Right lung (tissue), 2 donors: ENCODE measurements at regions not wholly inside any gene's neighbourhood (a gene's known extent, or its start where the extent isn't known, plus 50 kb on each side); places are given as distances from the start of the nearest gene placed in this dataset.
"Not testable (repeated sequence)": the region's sequence is repeated elsewhere in the genome, so short reads cannot be mapped to it uniquely, and the experiment has no call there.

Source experiments
- DNase-seq, 2 donors: peaks; one replicate each; pipeline ENCODE4 v3.0.0-alpha.2; 2013

DNA sequence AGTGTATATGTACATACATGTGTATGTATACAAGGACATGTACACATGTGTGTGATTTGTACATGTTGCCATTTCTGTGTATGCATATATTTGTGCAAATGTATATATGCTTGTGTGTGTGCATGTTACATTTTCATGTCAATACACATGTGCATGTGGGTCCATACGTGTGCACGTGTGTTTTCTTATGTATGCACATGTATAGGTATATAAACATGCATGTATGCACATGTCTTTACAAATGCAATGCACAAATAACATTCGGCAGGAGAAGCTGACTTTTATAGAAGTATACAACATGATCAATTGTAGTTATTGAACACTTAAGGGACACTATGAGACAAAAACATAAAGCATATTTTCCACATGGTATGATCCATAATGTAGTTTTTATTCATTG is 307.4 kb upstream of the SEMA3C start:
- no peak for DNase-seq

DNA sequence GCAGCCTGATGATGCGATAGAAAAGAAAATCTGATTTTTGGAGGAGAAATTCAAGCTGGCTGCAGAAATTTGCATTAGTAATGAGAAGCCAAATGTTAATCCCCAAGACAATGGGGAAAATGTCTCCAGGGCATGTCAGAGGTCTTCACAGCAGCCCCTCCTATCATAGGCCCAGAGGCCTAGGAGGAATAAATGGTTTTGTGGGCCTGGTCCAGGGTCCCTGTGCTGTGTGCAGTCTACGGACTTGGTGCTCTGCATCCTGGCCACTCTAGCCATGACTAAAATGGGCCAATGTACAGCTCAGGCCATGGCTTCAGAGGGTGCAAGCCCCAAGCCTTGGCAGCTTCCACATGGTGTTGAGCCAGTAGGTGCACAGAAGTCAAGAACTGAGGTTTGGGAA is 303.8 kb upstream of the SEMA3C start:
- DNase-seq = not testable (repeated sequence)

DNA sequence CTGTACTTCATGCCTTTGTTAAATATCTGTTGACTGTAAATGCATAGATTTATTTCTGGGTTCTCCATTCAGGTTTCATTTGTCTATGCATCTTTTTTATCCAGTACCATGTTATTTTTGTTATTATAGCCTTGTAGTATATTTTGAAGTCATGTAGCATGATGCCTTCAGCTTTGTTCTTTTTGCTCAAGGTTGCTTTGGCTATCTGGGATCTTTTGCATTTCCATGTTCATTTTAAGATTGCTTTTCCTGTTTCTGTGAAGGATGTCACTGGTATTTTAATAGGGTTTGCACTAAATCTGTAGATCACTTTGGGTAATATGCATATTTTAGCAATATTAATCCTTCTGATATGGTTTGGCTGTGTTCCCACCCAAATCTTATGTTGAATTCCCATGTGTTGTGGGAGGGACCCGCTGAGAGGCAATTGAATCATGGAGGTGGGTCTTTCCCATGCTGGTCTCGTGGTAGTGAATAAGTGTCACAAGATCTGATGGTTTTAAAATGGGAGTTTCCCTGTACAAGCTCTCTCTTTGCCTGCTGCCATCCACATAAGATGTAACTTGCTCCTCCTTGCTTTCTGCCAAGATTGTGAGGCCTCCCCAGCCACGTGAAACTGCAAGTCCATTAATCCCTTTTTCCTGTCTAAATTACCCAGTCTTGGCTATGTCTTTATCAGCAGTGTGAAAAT is 302.8 kb upstream of the SEMA3C start:
- no peak for DNase-seq

DNA sequence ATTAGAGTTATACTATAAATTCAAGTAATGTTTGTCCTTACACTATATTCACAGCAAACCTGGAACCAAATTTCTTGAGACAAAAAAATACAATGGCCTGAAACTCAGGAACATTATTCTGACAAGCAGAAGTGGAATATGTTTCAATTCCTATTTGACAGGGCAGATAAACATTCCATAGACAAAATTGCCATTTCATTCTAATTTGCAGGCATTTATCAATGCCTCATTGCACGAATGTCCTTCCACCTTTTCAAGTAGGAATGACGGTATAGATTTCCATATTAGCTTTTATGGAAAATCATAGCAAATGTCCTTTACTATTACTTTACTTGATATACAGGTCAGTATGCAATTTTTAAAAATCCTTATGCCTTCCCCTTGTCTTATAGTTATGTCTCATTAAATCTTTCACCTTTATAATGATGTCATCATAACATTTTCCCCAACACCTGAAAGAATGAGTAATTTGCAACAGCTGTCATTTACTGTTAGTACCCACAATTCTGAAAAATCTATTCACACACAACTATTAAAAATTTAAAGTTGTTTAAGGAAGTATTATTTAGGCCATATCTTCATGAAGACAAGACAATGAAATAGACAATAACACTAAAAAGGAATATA is 299.7 kb upstream of the SEMA3C start:
- no peak for DNase-seq

DNA sequence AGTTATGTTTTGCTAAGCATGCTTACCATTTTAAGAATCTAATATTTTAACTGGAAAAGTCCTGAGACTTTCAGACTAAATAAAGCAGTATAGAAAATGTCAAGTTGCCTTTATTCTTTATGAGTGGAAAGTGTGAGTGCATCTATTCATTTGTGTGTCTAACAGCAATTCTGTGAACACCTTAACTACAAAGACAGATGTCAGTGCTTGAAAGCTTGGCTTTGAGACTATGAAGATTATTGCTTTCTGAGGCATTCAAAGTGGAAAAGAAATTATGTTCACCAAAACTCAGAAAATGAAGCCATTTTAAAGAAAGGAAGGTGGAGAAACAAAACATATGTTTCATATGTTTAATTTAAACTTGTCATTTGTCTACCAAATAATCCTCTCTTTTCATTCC is 294.5 kb upstream of the SEMA3C start:
- DNase-seq = no peak

DNA sequence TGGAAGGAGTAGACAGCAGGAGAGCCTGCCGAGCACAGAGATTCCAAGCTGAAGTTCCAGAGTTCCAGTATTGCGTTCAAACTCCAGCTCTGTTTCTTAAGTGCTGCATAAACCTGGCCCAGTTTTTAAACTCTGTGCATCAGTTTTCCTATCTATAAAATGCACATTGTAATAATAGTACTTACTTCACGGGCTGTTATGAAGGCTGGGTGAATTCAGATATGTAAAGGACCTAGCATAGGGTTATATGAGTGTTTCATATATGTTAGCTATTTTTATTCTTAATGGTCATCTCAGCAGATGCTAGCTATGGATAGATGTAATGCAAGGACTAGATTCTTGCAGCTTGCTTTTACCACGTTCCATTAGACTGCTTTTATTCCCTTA is 293.1 kb upstream of the SEMA3C start:
- no peak for DNase-seq

DNA sequence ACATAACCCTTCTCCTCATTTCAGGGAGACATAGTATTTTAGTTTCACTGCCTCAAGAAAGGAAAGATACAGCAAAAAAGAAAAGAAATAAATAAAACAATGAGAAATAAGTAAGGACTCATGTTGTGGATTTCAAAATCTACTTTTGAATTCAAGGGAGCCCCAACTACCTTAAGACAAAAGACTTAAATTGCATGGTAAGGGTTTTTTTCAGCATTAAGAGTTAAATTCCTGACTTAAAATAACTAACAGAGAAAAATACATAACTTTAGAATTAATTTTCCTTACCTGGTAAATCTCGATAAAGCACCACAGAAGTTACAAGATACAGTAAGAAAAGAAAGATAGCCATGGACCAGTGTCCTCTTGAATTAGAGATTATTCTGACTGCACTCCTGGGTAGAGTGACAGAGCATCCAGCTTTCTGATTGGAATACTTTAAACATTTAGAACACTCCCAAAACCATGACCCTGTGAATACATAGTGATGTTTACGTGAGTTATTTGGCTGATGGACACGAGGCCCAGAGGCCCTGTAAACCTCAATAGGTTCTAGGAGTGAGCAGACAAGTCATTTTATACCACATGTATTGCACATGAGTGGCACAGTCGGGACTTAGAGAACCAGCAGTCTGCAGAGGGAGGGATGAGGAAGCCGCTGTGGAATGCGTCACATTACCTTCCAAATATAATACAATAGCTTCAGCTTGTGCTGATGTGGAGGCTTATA is 292.5 kb upstream of the SEMA3C start:
- no peak for DNase-seq

DNA sequence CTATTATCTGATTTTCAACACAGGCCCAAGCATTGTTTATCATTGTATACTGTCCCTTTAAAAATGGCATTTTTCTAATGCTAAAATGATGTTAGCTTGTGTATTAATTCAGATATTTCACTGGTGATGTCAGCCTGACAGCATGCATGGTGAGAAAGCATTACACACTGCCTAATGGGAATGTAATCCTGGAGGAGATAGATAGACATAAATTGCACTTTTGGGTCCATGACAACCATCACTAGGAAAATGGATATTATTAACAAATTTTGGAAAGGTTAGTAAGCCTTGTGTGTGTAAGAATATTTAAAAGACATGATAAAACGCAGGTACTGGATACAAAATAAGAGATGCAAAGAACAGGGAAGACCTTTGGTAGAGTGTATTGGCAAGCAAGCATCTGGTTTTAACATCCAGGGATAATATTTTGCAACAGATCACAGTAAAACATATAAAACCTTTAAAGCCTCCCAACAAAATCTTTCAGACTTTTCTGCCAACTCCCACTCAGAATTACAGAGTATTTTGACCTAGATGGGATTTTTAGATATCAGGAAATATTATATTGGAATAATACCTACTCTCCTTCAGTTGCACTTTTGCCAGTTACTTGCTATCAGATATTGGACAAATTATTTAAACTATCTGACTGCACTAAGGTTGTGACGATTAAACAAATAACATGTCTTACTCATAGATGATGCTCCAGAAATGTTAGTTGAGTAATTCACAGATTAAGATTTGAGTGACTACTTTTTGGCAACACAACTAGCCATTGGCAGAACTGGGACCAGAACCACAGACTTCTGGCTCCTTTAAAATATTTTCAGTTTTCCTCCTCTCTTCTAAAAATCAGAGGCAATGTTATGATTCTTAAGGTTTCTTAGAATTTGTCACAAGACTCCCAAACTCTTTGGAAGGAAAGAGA is 291.6 kb upstream of the SEMA3C start:
- no peak for DNase-seq

DNA sequence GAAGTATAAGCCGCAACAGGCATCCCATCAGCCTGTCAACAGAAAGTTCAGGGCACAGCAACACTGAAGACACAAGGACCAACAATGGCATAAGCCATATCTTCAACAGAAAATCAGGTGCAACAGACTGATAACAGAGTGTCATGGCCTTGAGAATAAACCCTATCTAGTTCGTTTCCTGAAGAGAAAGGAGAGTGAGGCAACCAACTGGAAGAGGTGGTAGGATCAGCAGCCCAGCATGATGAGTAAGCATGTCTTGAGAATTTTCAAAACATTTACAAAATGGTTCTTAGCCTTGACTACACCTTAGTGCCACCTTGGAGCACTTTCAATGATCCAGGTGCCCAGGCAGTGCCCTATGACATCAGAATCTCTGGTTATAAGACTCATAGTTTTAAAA is 290.2 kb upstream of the SEMA3C start:
- no peak for DNase-seq

DNA sequence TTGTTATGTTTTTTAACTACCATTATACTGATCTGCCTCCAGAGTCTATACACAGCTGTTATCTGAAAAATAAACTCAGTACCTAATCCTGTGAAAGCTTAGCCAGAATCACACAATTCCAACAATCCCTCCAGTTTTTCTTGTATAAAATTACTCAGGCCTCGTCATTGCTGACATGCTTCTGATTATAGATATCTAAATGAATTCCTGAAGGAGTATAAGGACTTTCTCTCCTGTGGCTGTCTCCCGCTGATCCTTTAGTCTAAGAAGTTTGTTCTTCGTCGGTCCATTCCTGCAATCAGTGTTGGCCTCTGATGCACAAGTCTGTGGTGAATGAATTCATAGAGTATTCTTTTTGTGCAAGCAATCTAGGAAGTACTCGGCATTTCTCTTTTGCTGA is 288.9 kb upstream of the SEMA3C start:
- DNase-seq = no peak

DNA sequence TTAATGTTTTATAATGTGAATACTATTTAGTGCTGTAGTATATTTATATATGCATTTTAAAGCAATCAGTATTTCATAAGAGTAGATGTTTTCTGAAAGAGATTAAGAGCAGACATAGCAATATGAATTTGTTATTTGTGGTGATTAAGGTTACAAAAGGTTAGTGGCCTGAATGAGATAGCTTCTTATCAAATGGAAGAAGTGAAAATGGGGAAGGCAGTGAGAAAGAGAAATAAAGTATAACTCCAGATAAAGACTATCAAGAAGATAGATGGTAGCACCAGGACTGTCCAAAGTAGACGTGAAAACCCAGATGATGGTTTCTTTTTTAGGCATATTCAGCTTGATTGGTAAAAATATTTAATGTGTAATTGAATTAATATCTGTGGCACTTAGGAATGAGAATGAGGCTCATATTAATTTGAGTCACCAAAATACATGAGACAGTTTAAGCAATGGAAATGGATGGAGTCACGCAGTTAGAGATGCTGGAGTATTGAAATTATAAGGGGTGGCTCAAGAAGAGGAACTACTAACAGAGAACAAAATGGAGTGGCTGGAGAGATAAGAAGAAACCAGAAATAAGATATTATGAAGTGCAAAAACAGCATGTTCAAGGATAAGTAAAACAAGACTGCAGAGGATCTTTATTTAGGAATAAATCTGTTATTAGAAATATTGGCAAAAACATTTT is 288.0 kb upstream of the SEMA3C start:
- no peak for DNase-seq

DNA sequence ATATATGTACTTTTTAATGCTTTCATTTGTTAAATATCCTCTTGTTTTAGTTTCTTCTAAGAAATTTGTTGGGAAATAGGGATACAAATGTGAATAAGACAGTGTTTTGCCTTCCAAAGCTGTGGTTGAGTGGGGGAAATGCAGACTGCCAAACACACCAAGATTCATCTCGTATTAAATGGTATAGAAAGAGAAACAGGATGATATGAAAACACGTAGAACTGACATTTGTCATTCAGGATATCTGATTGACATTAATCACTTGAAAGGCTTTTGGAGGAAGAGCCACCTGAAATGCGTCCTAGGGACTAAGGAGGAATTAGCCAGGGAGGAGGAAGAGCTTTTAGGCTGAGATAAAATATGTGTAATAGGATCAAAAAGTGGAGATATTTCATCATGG is 287.4 kb upstream of the SEMA3C start:
- DNase-seq = no peak

DNA sequence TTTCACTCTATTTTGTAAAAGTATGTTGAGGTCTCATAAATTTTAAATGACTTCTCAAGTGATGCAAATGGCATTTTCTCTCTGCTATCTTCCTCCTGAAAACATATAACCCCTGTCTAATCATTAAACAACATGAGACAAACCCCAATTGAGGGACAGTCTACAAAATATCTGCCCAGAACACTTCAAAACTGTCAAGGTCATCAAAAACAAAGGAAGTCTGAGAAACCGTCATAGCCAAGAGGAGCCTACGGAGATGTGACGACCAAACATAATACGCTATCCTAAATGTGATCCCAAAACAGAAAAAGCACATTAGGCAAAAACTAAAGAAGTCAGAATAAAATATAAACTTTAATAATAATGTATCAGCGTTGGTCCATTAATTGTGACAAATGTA is 282.3 kb upstream of the SEMA3C start:
- DNase-seq = no peak

DNA sequence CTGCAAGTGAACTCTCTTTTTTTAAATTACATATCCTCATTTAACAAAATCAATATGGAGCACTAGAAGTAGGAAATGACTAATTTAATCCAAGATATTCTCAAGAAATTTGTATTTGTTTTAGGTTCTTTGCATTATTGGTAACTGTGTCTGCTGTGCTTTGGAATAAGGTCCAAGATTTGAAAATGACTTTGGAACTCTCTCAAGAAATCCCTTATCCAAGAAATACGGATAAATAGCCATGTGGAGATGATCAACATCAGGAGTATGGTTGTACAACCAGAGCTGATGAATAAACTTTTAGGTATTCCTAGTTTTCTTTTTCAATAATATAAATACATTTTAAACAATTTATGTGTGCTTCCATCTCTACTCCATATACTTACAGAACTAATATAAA is 279.9 kb upstream of the SEMA3C start:
- no peak for DNase-seq

DNA sequence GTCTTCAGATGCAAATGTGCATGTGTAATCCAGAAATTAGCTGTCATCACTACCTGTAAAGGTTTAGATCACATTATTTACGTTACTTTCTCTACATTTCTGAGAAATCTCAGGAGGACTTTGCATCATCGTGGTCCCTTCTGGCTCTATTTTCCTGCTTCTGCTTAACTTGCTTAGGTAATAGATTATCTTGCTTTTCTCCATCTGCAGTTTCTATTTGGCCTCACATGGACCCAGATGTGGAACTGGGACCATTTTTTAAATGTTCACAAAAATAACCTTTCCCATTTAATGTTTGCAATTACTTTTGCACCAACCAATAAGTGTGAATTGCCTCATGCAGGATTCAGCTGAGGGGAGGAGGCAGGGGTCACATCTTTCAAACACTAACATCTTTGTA is 278.4 kb upstream of the SEMA3C start:
- no peak for DNase-seq

DNA sequence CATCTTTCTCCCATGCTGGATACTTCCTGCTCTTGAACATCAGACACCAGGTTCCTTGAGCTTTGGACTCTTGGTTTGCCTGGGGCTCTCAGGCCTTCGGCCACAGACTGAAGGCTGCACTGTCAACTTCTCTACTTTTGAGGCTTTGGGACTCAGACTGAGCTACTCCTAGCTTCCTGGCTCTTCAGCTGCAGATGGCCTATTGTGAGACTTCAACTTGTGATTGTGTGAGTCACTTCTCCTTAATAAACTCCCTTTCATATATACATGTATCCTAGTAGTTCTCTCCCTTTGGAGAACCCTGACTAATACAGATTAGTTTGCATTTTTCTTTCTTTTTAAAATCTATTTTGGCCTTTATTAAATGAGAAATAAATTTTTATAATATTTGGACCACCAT is 276.2 kb upstream of the SEMA3C start:
- no peak for DNase-seq

DNA sequence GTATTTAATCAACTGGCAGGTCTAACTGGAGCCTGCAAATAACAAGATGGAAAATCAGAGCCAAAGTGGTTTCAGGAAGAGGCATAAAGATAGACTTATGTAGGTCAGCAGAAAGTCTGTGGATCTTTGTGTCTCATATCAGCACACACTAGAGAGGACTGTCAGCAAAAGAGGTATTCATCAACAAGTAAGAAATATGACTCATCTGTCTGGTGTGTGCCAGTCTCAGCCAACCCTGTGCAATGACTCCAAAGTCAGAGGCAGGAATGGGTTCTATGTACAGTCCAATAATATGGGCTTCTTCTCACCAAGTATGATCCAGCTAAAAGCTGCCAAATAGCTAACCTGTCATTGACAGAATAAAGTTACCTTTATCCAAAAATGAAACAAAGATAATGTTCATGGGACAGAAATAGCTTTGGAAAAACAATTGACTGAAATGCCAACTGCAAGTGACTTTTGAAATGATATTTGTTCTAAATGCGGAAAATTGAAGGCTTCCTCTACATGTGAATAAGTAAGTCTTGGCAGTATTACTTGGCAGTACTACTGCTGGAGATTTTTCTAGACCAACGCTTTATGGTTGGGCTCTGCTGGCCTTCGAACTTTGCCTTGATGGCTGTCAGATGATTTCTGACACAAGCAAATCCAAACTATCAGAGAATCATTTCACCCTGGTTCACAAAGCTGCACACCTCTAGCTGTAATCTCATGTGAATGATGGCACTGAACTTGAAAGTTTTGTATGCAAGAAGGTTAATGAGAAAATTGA is 272.3 kb upstream of the SEMA3C start:
- no peak for DNase-seq

DNA sequence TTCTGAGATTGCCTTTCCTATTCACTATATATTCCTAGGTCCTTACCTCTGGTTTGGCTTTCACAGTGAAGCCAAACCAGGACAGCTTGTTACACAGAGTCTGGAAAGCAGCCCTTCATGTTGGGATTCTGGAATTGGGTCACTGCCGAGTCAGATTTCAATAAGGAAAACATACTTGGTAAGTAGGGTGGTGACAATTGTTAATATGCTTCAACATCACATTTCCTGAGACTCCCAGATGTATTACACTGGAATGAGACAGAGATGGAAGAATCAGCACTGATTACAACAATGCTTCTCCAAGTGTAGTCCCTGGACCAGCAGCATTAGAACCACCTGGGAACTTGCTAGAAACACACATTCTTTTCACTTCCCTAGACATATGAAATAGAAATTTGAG is 268.9 kb upstream of the SEMA3C start:
- no peak for DNase-seq

DNA sequence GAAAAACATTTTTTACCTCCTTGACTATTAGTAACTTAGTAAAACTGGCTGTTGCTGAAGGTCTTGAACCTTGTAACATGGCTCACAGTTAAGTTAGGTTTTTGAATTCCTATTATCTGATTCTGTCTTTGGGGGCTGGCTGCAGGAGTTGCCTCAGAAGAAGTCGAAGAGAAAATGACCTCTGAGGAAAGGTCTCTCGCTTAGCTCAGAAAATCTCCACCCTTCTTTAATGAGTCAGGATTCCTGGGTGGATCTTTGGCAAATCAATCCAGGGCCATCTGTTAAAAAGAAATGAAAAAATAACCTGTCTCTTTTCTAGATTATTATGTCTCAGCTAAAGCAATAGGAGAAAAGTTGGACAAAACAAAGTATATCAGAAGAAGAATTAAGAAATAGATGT is 267.8 kb upstream of the SEMA3C start:
- DNase-seq = no peak

DNA sequence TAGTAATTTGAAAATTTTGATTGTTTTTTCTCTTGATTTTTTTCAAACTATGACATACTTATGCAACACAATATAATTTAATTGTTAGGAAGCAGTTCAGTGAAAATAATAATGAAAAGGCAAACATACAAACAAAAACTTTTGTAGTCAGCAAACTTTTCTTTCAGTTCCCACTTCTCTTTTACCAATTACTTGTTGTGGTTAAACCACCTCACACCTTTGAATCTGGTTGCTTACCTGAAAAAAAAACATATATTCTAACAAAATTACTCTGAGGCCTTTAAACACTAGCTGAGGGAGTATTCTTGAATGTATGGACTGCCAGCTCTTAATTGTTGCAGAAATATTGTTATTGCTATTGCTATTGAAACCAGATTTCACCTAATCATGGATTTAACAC is 266.2 kb upstream of the SEMA3C start:
- DNase-seq = no peak

DNA sequence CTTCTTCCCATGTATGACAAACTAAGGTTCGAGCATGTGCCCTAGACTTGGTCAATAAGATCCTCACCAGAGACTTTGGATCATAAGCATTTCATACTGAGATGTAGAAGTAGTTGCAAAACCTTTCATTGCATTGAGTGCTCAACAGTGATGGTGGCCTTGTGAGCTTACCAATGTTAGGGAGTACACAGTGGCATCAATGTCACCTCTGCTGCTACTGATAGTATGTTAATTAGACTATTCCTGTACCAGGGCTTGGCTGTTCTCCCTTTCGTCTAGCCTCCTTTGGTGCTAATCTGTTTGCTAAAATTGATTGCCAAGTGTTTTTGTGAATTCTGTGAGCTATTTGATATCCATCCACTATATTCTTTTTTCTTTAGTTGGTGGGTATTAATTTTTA is 264.5 kb upstream of the SEMA3C start:
- no peak for DNase-seq
